GM12875 (cell line): ENCODE measurements at regions not wholly inside any gene's neighbourhood (a gene's known extent, or its start where the extent isn't known, plus 50 kb on each side); places are given as distances from the start of the nearest gene placed in this dataset.

Source experiments
- H3K4me3 ChIP-seq: one replicate; pipeline ENCODE4 v1.5.1; 2011; ENCODE audit warnings: low read depth, low read length, control low read depth
- TF ChIP-seq, protein P1 (sequence below): IDR thresholded peaks from 2 replicates; pipeline ENCODE4 v1.5.1; 2011; ENCODE audit warnings: low read depth, mild to moderate bottlenecking, control low read depth, inconsistent platforms, low read length, moderate library complexity, borderline replicate concordance; ENCODE audit not compliant: insufficient read depth

DNA sequence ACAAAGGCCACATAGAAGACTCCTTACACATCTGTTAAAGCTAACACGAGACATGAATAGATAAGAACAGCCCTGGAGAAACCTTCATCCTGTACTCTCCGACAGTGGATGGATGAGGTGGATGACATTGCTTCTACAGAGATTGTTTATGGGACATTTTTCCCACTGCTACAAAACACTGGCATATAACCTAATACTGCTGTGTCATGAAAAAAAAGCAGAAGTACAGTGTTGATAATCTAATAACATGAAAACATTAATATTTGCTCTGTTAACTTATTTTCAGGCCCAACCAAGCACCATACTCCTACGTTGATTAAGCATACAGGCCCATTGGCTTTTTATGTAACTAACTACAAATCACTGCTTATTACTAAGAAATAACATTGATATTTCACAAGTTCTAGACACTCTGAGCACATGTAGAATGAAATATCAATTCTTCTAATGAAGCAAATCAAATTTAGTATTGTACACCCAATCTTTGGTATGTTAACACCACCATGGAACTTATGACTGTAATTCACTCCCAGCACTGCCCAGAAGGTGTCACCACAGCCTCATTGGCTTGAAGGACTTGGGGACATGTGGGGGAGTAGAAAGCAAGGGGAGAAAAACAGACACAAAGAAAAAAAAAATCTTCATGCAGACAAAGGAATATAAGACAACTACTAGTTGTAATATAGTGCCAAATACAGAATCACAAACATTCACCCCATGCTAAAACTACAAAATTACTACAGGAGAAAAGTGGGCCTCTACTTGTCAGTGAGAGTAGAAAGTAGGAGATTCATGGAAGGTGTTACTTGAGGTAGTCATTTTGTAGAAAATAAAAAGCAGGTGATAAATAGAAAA, 330.0 kb upstream of the PMFBP1 start:
- TF ChIP-seq, protein P1, sequence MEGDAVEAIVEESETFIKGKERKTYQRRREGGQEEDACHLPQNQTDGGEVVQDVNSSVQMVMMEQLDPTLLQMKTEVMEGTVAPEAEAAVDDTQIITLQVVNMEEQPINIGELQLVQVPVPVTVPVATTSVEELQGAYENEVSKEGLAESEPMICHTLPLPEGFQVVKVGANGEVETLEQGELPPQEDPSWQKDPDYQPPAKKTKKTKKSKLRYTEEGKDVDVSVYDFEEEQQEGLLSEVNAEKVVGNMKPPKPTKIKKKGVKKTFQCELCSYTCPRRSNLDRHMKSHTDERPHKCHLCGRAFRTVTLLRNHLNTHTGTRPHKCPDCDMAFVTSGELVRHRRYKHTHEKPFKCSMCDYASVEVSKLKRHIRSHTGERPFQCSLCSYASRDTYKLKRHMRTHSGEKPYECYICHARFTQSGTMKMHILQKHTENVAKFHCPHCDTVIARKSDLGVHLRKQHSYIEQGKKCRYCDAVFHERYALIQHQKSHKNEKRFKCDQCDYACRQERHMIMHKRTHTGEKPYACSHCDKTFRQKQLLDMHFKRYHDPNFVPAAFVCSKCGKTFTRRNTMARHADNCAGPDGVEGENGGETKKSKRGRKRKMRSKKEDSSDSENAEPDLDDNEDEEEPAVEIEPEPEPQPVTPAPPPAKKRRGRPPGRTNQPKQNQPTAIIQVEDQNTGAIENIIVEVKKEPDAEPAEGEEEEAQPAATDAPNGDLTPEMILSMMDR = peak; percentile 80; the same call in 1 of the 2 replicates
- H3K4me3 ChIP-seq = no peak overlapping the region

DNA sequence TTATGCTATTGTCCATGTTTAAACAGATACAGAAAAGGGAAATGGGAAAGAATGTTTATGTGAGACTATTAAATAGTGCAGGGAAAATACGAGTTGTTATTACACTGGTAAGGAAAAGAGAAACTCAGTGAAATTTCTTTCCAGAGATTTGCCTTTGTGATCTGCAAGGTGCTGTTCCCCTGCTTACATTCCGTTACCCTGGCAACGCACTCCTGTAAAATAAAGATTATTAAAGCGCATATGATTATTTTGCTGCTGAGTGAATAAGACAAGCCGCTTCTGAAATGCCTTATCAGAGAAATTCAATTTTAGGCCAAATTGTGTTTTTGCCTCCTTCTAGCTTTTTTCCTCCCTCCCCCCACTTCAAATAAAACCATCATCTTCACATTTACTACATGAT, 328.6 kb upstream of the PMFBP1 start:
- H3K4me3 ChIP-seq = no peak overlapping the region
- TF ChIP-seq, protein P1 = no peak

DNA sequence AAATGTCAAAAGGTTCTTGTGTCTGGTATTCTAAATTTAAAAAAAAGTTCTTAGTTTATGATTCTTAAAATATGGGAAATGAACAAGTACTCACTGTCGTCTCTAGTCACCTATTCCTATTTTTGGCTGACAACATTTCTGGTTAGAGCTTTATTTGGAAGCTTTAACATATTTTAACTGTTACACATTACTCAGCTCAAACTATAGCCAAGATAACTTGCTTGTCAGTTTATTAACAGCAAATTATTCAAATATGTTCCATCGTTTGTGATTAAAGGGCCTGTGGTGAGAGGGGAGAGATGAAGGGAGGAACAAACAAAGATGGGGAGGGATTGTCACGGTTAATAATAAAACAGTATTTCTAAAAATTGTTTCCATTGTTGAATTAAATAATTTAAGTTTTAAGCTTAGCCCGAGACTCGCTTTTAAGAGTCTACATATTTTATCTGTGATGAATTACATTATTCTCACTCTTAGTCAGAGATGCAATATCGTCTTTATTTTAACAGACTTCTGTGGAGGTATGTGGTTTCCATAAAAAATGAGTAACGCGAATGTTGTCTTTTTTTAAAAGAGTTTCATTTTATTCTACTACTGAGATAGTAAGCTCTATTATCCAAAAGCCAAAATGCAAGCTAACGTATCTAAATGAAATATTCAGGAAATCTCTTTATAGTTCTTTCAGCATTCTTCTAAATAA, 321.9 kb upstream of the PMFBP1 start:
- H3K4me3 ChIP-seq = no peak overlapping the region
- TF ChIP-seq, protein P1 = no peak

DNA sequence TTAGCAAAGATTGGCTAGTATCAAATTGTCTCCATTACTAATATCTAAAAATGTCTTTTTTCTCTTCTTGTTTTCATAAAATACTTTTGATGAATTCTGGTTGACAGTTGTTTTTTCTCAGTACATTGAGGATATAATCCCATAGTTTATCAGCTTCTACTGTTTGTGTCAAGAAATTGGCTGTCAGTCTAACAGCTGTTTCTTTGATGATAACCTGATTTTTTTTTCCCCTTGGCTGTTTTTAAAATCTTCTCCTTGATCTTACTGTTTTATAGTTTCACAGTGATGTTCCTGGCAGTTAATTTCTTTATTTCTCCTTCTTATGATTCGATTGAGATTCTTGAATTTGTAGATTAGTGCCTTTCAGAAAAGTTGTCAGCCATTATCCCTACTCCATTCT, 315.3 kb upstream of the PMFBP1 start:
- TF ChIP-seq, protein P1 = no peak

DNA sequence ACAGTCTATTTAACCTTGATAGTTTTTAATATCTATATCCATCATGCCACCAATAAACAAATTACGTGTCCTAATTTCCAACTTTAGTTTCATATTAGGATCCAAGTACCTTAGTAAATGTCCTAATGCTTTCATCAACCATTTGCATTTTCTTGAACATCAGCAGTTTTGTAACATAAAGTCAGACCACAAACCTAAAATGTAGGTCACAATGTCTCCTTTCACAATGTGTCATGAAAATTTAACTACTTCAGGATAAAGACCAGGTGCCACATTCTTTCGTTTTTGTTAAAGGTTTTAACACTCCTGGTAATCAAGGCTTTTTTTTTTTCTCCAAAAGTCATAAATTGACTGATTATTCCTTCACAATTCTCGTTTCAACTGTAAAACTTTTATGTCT, 310.7 kb upstream of the PMFBP1 start:
- H3K4me3 ChIP-seq = no peak overlapping the region
- TF ChIP-seq, protein P1 = no peak

More for the DNA sequence above, 315.3 kb upstream of the PMFBP1 start:
- H3K4me3 ChIP-seq = no peak overlapping the region

DNA sequence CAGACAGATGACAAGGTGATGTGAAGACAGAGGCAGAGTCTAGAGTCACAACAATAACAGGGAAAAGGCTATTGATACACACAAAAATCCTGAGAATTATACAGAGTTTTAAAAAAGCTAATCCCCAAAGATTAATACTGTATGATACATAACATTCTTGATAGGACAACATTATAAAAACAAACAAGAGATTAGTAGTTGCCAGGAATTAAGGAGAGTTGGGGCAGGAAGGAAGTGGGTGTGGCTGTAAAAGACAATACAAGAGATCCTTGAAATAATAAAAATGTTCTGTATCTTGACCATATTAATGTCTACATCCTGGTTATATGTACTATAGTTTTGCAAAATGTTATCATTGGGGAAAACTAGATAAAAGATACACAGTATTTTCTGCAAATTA, 309.5 kb upstream of the PMFBP1 start:
- TF ChIP-seq, protein P1 = no peak
- H3K4me3 ChIP-seq = no peak overlapping the region
